D341Med (cell line): ENCODE measurements at regions not wholly inside any gene's neighbourhood (a gene's known extent, or its start where the extent isn't known, plus 50 kb on each side); places are given as distances from the start of the nearest gene placed in this dataset.

Source experiments
- DNase-seq: peaks from one replicate; pipeline ENCODE4 v3.0.0; 2012; ENCODE audit warnings: low spot score

DNA sequence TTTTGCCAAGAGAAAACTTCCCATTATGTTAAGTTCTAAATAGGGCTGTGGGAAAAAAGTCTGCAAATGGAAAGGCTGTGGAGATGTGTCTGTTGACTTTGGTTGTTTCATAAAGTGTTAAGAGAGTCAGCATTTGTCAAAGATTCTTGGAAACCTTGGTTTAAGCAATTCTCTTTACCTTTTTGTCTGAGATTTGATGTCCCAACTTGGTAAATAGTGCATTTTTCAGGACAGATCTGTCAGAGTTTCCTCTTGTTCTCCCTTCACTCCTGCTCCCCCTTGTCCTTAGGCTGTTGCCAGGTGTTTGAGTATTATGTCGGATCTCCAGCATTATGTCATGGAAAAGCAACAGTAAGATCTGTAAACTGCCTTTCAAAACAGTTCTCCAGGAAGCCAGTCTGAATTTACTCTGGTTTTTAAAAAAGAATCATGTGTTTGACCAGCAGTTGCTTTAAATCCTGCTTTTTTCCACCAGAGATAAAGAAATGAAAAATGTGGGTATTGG is 79.1 kb upstream of the ADAMTSL1 start:
- no peak for DNase-seq

DNA sequence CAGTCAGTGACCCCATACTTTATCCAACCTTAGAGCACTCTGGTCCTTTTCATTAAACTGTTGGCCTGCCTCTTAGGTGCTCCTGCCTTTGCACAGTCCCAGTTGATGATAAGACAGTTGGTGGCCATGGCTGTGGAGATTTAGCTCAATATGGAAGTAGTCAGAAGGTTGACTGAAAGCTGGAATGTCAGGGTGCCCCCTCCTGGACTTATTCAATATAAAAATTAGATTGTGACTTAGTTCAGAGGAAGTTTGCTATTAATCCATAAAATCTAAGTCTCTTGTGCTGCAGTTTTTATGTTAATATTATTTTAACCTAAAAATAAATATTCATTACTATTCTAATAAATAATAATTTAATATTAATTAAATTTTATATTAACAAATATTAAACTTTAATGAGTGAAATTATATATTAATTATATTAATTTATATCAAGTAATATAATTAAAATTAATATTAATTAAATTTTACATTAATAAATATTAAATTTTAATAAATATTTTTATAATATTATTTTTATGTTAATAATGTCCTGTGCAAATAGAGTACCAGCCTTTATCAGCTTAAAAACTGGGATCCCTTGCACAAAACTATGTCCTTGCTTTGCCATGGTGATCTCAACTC is 77.7 kb upstream of the ADAMTSL1 start:
- DNase-seq: peak; percentile 18

DNA sequence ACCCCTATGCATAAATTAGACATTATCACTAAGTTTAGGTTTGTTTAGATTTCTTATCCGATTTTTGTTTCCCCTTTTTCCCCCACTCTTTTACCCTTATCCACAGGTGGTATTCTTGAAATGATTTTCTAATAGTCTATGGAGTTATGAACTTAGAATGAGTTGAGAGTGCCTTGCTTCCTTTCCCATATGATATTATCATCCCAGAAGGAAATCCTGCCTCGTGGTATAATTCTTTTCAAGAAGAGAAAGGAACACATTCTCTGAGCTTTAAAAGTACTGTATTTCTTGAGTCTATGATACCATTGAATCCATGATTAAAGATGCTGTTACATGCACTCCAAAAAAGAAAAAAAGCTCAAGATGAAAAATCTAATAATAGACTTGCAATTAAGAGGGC is 76.9 kb upstream of the ADAMTSL1 start:
- DNase-seq: no peak

DNA sequence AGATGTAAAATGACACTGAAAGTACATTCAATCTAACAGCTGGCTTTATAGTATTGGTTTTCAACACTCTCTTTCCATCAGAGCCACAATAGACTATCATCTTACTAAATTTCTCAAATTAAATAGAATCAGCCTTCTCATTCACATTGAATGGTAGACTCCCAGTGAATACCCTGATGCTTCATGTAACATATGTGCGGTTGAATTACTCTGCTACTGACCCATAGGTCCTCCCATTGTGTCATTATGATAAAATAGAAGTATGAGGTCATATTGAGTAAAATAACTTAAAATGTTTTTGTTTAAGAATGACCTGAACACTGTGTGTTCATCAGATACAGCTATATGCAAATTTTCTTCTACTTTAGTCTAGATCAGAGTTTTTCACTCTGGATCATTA is 75.9 kb upstream of the ADAMTSL1 start:
- no peak for DNase-seq

DNA sequence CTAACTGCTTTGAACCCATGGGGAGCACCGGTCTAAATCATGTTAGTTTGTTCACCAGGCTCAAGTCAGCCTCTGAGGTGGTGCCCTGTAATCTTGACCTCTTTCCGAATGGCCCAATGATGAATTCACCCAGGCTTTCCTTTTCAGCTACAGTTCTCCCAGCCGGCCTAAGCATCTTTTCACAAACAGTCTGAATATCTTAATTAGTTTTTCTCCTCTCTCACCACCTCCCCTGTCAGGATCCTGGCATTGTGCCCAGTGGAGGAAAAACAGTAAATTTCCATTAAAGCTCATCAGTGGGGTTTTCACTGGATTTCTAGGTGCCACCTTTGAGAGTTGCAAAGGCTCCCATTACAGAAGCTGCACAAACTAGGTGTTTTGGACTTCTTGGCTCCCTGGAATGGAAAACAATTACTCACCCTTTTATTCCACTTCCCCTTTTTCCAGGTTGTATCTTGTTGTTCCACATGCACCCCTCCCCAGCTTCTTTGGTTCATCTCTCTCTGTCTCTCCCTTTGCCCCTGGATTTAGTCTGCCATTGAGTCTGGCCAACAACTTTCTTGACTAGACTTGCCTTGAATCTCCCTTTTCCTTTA is 69.4 kb upstream of the ADAMTSL1 start:
- DNase-seq: no peak

DNA sequence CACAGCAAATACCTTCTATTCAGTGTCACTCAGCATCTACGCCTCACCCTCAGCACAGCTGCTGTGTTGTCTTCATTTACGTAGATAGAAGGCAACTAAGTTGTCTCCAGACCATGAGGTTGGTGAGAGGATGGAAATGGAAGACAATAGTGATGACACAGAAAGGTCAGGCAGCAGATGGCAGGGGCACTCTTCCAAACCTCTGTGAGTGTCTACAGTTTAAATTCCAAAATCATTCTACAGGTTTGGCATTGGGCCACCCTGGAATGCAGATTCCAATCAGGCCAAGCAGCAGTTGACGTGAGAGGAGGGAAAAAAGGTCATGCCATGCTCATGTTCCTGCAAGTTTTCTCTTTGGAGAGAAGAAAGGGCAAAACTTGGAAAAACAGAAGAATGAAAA is 68.7 kb upstream of the ADAMTSL1 start:
- DNase-seq: no peak

DNA sequence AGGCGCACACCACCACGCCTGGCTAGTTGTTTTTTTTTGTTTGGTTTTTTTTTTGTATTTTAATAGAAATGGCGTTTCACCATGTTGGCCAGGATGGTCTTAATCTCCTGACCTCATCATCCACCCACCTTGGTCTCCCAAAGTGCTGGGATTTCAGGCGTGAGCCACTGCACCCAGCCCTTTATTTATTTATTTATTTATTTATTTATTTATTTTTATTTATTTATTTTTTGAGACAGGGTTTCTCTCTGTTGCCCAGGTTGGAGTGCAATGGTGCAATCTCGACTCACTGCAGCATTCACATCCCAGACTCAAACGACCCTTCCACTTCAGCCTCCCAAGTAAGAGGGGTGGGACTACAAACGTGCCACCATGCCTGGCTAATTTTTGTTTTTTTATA is 63.0 kb upstream of the ADAMTSL1 start:
- DNase-seq: no peak

DNA sequence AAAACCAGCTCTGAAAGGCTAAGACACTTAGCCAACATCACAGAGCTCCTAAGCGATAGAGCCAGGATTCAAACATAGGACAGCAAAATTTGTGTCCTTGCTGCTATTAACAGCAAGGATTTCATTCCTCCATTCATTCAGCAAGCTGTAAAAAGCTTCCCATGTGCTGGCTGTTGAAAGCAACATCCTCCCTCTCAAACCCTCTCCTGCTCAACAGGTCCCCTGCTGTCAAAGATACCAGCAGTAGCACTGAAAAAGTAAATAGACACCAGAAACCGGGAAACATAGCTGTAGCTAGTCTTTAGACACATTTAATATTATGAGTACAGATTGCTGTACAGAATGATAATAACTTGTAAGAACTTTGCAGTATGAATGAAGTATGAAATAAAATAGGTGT is 52.6 kb upstream of the ADAMTSL1 start:
- no peak for DNase-seq

DNA sequence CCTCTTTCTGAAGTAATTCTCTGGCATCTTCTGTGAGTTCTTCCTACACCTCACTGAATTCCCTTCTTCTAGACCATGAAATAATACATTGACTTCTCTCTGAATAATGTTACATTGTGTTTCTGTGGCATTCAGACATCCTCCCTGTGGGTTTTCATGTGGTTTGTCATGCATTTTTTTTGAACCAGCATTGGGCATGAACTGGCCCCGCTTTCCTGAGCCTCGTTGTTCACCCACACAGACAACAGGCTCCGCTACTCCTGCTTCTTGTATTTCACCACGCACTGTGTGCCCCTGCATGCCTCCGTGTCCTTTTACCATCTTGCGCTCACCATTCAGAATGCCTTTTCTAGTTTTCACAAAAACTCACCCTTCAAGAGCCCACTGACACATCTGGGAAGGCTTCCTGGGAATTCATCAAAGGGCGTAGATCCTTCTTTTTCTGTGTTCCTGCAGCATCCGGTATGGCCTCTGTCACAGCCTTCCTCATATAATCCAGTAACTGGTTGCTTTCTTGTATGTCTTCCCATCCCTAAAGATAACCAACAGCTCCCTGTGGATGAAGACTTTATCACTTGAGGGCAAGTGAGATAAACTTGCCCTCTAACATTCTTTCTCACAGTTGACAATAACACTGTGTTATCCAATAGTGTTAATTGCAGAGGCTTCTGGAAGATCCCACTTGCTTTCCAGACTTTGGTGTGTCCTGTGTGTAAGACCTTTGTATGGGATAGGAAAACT is 51.5 kb upstream of the ADAMTSL1 start:
- DNase-seq: no peak

DNA sequence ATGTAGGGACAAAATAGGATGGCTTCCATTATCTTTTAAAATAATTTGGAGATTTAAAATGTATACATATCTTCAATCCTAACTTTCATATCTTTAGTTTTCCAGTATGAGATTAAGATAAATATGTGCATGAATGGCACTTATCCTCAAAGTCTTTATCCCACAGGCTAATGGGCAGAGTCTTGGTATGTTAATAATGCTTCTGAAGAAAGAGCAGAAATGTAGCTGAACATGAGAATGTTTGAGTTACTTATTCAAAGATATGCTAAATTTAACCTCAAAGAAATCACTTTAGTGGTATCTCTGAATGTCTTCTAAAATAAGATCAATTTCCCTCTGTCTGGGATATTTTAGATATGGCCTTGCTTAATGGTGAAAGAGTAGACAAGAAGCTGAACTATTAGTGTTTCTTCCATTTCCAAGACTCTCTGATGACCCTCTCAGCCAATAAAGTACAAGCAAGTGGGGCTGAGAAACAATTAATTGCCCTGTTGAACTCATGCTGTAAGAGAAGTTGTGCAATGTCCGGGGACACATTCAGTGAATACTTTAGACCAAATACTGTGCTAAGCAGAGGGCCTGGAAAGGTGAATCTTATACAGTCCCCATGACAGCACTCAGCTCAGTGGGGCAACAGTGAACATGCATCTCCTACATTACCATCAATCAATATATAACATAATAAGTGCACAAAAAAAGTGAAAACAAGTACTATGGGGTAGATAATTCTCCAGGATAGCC is 50.0 kb upstream of the ADAMTSL1 start:
- no peak for DNase-seq
